ENCODE measurements at regions not wholly inside any gene's neighbourhood (a gene's known extent, or its start where the extent isn't known, plus 50 kb on each side); places are given as distances from the start of the nearest gene placed in this dataset.

GRCh38 chr20:23151885-23152284, 65.8 kb upstream of the CD93 start:
- no peak for DNase-seq
- Mint-ChIP-seq H3K9me3 (no peaks in the 10 kb centered on the region), H3K36me3 (peaks cover 0 to 2% of the 10 kb centered on the region in 2 donors), H3K27ac (no peak overlapping the region), H3K4me1 (peaks cover 14 to 19% of the 10 kb centered on the region in 2 donors), H3K27me3 (peaks cover 4 to 5% of the 10 kb centered on the region in 2 donors), H3K4me3 (no peak overlapping the region)
- ATAC-seq (replicated peaks) = no peak

GRCh38 chr20:23151008-23151703, 65.0 kb upstream of the CD93 start:
- ATAC-seq (replicated peaks) (peak in 1 of 2 donors; percentile 17), DNase-seq (no peak)
- H3K36me3 Mint-ChIP-seq = peaks cover 0 to 2% of the 10 kb centered on the region in 2 donors
- no peak overlapping the region for H3K27ac Mint-ChIP-seq
- H3K4me1 Mint-ChIP-seq = peaks cover 14 to 19% of the 10 kb centered on the region in 2 donors
- H3K27me3 Mint-ChIP-seq = peaks cover 4 to 5% of the 10 kb centered on the region in 2 donors
- H3K4me3 Mint-ChIP-seq = no peak overlapping the region
- H3K9me3 Mint-ChIP-seq = no peaks in the 10 kb centered on the region

- DNase-seq (no peak), ATAC-seq (replicated peaks) (peak in 1 of 2 donors; percentile 7)
- peaks cover 14 to 19% of the 10 kb centered on the region in 2 donors for H3K4me1 Mint-ChIP-seq
- H3K27ac Mint-ChIP-seq = no peak overlapping the region
- H3K4me3 Mint-ChIP-seq = no peak overlapping the region
- peaks cover 4 to 5% of the 10 kb centered on the region in 2 donors for H3K27me3 Mint-ChIP-seq
- H3K9me3 Mint-ChIP-seq = no peaks in the 10 kb centered on the region
- peaks cover 0 to 2% of the 10 kb centered on the region in 2 donors for H3K36me3 Mint-ChIP-seq
These were observed 64.3 kb upstream of the CD93 start for GRCh38 chr20:23150304-23151007.

- ATAC-seq (replicated peaks) (no peak), DNase-seq (no peak)
- Mint-ChIP-seq H3K27ac (no peak overlapping the region), H3K4me3 (no peak overlapping the region), H3K4me1 (peaks cover 12% of the 10 kb centered on the region in 2 donors), H3K9me3 (no peaks in the 10 kb centered on the region), H3K27me3 (peaks cover 4 to 5% of the 10 kb centered on the region in 2 donors), H3K36me3 (no peaks in the 10 kb centered on the region)
These were observed 63.6 kb upstream of the CD93 start for GRCh38 chr20:23149623-23150279.

GRCh38 chr20:23148731-23149570, 62.8 kb upstream of the CD93 start:
- Mint-ChIP-seq H3K4me3 (no peak overlapping the region), H3K27ac (no peak overlapping the region), H3K4me1 (peaks cover 7 to 9% of the 10 kb centered on the region in 2 donors), H3K36me3 (no peaks in the 10 kb centered on the region), H3K9me3 (no peaks in the 10 kb centered on the region), H3K27me3 (peaks cover 4 to 5% of the 10 kb centered on the region in 2 donors)
- DNase-seq (no peak), ATAC-seq (replicated peaks) (no peak)

- peaks cover 4 to 5% of the 10 kb centered on the region in 2 donors for H3K27me3 Mint-ChIP-seq
- H3K36me3 Mint-ChIP-seq = no peaks in the 10 kb centered on the region
- DNase-seq (no peak), ATAC-seq (replicated peaks) (peak; percentile 45 to 69)
- peaks cover 7 to 9% of the 10 kb centered on the region in 2 donors for H3K4me1 Mint-ChIP-seq
- no peaks in the 10 kb centered on the region for H3K9me3 Mint-ChIP-seq
- no peak overlapping the region for H3K4me3 Mint-ChIP-seq
- H3K27ac Mint-ChIP-seq = peak overlapping the region; percentile 59
These were observed 62.0 kb upstream of the CD93 start for GRCh38 chr20:23147964-23148730.

GRCh38 chr20:23147647-23147963, 61.5 kb upstream of the CD93 start:
- Mint-ChIP-seq H3K36me3 (no peaks in the 10 kb centered on the region), H3K4me3 (no peak overlapping the region), H3K9me3 (no peaks in the 10 kb centered on the region), H3K4me1 (peaks cover 6 to 9% of the 10 kb centered on the region in 2 donors), H3K27me3 (peaks cover 4 to 5% of the 10 kb centered on the region in 2 donors), H3K27ac (no peak overlapping the region)
- DNase-seq = no peak
- ATAC-seq (replicated peaks) = no peak

- Mint-ChIP-seq H3K27me3 (peaks cover 4 to 5% of the 10 kb centered on the region in 2 donors), H3K4me1 (peaks cover 6 to 9% of the 10 kb centered on the region in 2 donors), H3K4me3 (no peak overlapping the region), H3K27ac (no peak overlapping the region), H3K9me3 (no peaks in the 10 kb centered on the region), H3K36me3 (no peaks in the 10 kb centered on the region)
- DNase-seq = no peak
- ATAC-seq (replicated peaks) = no peak
These were observed 60.9 kb upstream of the CD93 start for GRCh38 chr20:23146857-23147637.

- H3K36me3 Mint-ChIP-seq = no peaks in the 10 kb centered on the region
- ATAC-seq (replicated peaks) = no peak
These were observed 60.1 kb upstream of the CD93 start for GRCh38 chr20:23146181-23146580.

GRCh38 chr20:23145281-23145700, 59.2 kb upstream of the CD93 start:
- no peaks in the 10 kb centered on the region for H3K9me3 Mint-ChIP-seq
- no peak overlapping the region for H3K4me3 Mint-ChIP-seq
- H3K27ac Mint-ChIP-seq = no peak overlapping the region
- H3K36me3 Mint-ChIP-seq = no peaks in the 10 kb centered on the region
- DNase-seq (no peak), ATAC-seq (replicated peaks) (no peak)
- H3K4me1 Mint-ChIP-seq = peaks cover 8 to 13% of the 10 kb centered on the region in 2 donors
- H3K27me3 Mint-ChIP-seq = peaks cover 0 to 2% of the 10 kb centered on the region in 2 donors

More at GRCh38 chr20:23146181-23146580, 60.1 kb upstream of the CD93 start:
- Mint-ChIP-seq H3K27ac (no peak overlapping the region), H3K4me3 (no peak overlapping the region), H3K27me3 (peaks cover 0 to 5% of the 10 kb centered on the region in 2 donors), H3K4me1 (peaks cover 10 to 13% of the 10 kb centered on the region in 2 donors), H3K9me3 (no peaks in the 10 kb centered on the region)
- no peak for DNase-seq

- no peaks in the 10 kb centered on the region for H3K9me3 Mint-ChIP-seq
- H3K27me3 Mint-ChIP-seq = no peaks in the 10 kb centered on the region
- H3K36me3 Mint-ChIP-seq = no peaks in the 10 kb centered on the region
- peaks cover 8 to 13% of the 10 kb centered on the region in 2 donors for H3K4me1 Mint-ChIP-seq
- no peak overlapping the region for H3K27ac Mint-ChIP-seq
- H3K4me3 Mint-ChIP-seq = no peak overlapping the region
- no peak for ATAC-seq (replicated peaks)
- DNase-seq = no peak
These were observed 58.7 kb upstream of the CD93 start for GRCh38 chr20:23144856-23145255.

GRCh38 chr20:23143986-23144690, 58.0 kb upstream of the CD93 start:
- Mint-ChIP-seq H3K27ac (no peak overlapping the region), H3K27me3 (no peaks in the 10 kb centered on the region), H3K4me3 (no peak overlapping the region), H3K9me3 (no peaks in the 10 kb centered on the region), H3K36me3 (no peaks in the 10 kb centered on the region), H3K4me1 (peaks cover 8 to 13% of the 10 kb centered on the region in 2 donors)
- ATAC-seq (replicated peaks) (no peak), DNase-seq (no peak)

Measured in stimulated activated naive B cell treated with anti-CD40 and anti-IgM and Interleukin-4, amounts not matched to agents 10 μg/mL and 1 μg/mL and 100 μg/mL, for 72 hours (primary cell).